ENCODE measurements at regions not wholly inside any gene's neighbourhood (a gene's known extent, or its start where the extent isn't known, plus 50 kb on each side); places are given as distances from the start of the nearest gene placed in this dataset.

GRCh38 chr13:51519771-51520216 lies 64.5 kb upstream of the WDFY2 start:
- no peak for TF ChIP-seq GATA3 (IDR thresholded peaks at IDR 0.05; ENCODE audit: low read depth, low read length)
- no peak for TF ChIP-seq GATA2 (IDR thresholded peaks at IDR 0.05; ENCODE audit: low read depth, low read length)

Measured in SH-SY5Y (cell line).